OCI-LY3 (cell line): ENCODE measurements at regions not wholly inside any gene's neighbourhood (a gene's known extent, or its start where the extent isn't known, plus 50 kb on each side); places are given as distances from the start of the nearest gene placed in this dataset.

Experiments used
- H2AFZ ChIP-seq: fragments of 200-600, 300-600 bp; shearing (Covaris generic); 2 replicates; pipeline ENCODE4 v1.6.0; 2014; ENCODE audit warnings: antibody characterized with exemption, low read depth, low read length
- H3K27ac ChIP-seq: fragments of 200-600, 300-600 bp; sonication (generic); 2 replicates; pipeline ENCODE4 v1.5.1; 2014; ENCODE audit warnings: mild to moderate bottlenecking, low read length, moderate library complexity, mixed read lengths
- H3K27me3 ChIP-seq: fragments of 200-600, 300-600 bp; sonication (generic); 2 replicates; pipeline ENCODE4 v1.6.1; 2014; ENCODE audit warnings: low read depth, low read length, mixed read lengths
- H3K36me3 ChIP-seq: fragments of 200-600, 300-600 bp; sonication (generic); replicated peaks from 2 replicates; pipeline ENCODE3; 2014; ENCODE audit warnings: low read depth, low read length, mixed read lengths
- H3K4me1 ChIP-seq: fragments of 300-600, 200-600 bp; sonication (generic); 2 replicates; pipeline ENCODE4 v1.6.1; 2014; ENCODE audit warnings: low read length, mixed read lengths
- H3K4me2 ChIP-seq: fragments of 200-600, 300-600 bp; sonication (generic); 2 replicates; pipeline ENCODE4 v1.6.1; 2014; ENCODE audit warnings: low read length, mixed read lengths
- H3K4me3 ChIP-seq: fragments of 300-600, 200-600 bp; sonication (generic); 2 replicates; pipeline ENCODE4 v1.5.1; 2014; ENCODE audit warnings: antibody characterized with exemption, mild to moderate bottlenecking, low read length, moderate library complexity
- H3K79me2 ChIP-seq: fragments of 300-600, 200-600 bp; shearing (Covaris generic); 2 replicates; pipeline ENCODE4 v1.6.1; 2014; ENCODE audit warnings: mild to moderate bottlenecking, low read length, mixed read lengths
- H3K9ac ChIP-seq: fragments of 300-600, 200-600 bp; shearing (Covaris generic); 2 replicates; pipeline ENCODE4 v1.6.0; 2014; ENCODE audit warnings: mild to moderate bottlenecking, low read length, moderate library complexity
- H3K9me3 ChIP-seq: fragments of 200-600, 300-600 bp; shearing (Covaris generic); 2 replicates; pipeline ENCODE4 v1.6.1; 2014; ENCODE audit warnings: low read length, mixed read lengths; ENCODE audit not compliant: insufficient read depth
- H4K20me1 ChIP-seq: fragments of 200-600, 300-600 bp; sonication (generic); 2 replicates; pipeline ENCODE4 v1.6.1; 2016; ENCODE audit warnings: low read length, mixed read lengths; ENCODE audit not compliant: insufficient read depth
- EZH2phosphoT487 ChIP-seq: fragments of 200-600 bp; shearing (Covaris generic); IDR thresholded peaks from 2 replicates; pipeline ENCODE4 v1.6.1; 2018; ENCODE audit warnings: antibody characterized with exemption, mixed run types, low read depth
- TF ChIP-seq, protein P1 (sequence below): fragments of 200-600, 300-600 bp; sonication (generic); IDR thresholded peaks from 2 replicates; pipeline ENCODE4 v1.5.1; 2014; ENCODE audit warnings: antibody characterized with exemption, low read length, low read depth

DNA sequence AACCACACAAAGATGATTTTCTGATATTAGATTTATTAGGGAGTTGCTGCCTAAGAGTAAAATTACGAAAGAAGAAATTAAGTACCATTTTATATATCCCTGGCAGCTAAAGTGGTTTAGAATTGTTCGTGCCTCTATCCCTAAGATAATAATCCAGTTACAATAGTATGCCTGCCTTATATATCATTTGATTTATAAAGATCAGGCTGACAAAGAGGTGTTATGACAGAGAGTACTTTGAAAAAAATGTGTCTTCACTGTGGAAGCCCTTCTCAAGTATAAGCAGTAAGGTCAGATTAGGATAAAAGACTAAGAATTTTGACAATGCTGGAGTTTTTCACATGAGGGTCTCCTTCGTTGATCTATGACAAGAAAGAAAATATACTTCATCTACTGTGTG is 619.9 kb downstream of the ADGRL2 start:
- Histone ChIP-seq H3K27ac (no peak overlapping the region), H3K36me3 (no peaks in the 10 kb centered on the region)
- TF ChIP-seq, protein P1, sequence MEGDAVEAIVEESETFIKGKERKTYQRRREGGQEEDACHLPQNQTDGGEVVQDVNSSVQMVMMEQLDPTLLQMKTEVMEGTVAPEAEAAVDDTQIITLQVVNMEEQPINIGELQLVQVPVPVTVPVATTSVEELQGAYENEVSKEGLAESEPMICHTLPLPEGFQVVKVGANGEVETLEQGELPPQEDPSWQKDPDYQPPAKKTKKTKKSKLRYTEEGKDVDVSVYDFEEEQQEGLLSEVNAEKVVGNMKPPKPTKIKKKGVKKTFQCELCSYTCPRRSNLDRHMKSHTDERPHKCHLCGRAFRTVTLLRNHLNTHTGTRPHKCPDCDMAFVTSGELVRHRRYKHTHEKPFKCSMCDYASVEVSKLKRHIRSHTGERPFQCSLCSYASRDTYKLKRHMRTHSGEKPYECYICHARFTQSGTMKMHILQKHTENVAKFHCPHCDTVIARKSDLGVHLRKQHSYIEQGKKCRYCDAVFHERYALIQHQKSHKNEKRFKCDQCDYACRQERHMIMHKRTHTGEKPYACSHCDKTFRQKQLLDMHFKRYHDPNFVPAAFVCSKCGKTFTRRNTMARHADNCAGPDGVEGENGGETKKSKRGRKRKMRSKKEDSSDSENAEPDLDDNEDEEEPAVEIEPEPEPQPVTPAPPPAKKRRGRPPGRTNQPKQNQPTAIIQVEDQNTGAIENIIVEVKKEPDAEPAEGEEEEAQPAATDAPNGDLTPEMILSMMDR = no peak
- no peak for TF ChIP-seq EZH2phosphoT487

DNA sequence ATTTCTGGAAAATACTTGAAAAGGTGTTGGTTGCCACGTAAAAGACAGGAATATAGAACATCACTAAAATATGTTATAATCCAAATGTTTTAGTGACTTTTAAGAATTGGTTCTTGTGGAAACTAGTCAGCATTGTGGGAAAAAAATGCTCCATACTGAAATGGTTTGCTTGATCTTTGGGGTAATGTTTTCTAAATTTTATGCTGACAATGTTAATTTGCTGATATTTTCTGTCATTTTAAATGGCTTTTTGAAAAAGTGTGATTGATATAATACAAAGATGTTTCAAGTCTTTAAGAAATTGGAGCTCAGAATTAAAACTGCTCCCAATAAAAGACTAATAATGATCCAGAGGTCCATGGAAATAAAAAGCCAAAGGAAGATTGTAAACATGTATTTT is 610.9 kb downstream of the ADGRL2 start:
- no peaks in the 10 kb centered on the region for H3K79me2 ChIP-seq
- no peak overlapping the region for H3K9ac ChIP-seq
- no peaks in the 10 kb centered on the region for H4K20me1 ChIP-seq
- no peak for TF ChIP-seq EZH2phosphoT487
- TF ChIP-seq, protein P1 = no peak
- no peaks in the 10 kb centered on the region for H3K36me3 ChIP-seq
- no peaks in the 10 kb centered on the region for H3K4me1 ChIP-seq
- no peak overlapping the region for H3K4me3 ChIP-seq
- H3K27ac ChIP-seq = no peak overlapping the region
- no peaks in the 10 kb centered on the region for H3K27me3 ChIP-seq
- no peak overlapping the region for H2AFZ ChIP-seq
- no peak overlapping the region for H3K4me2 ChIP-seq
- no peaks in the 10 kb centered on the region for H3K9me3 ChIP-seq

More for the DNA sequence above, 619.9 kb downstream of the ADGRL2 start:
- Histone ChIP-seq H3K79me2 (no peaks in the 10 kb centered on the region), H4K20me1 (no peaks in the 10 kb centered on the region), H3K4me1 (no peaks in the 10 kb centered on the region), H3K27me3 (no peaks in the 10 kb centered on the region), H3K4me2 (no peak overlapping the region), H3K9me3 (no peaks in the 10 kb centered on the region), H2AFZ (no peak overlapping the region), H3K4me3 (no peak overlapping the region), H3K9ac (no peak overlapping the region)

DNA sequence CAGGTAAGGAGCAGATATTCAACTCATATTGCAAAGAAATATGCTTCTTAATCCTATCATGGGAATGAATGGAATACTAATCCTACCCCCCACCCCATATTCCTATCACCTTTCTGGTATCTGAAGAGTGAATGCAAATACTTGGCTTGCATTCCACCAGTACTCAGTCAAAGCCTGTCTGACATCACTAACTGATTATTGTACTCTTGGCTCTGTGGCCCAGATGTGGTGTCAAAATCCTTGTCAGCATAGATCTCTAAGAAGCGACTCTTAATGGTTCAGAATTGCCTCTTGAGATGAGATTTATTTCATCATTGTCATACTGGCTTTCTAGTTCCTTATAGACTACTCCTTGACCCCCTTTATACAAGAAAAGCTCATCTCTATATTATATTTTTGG is 604.6 kb downstream of the ADGRL2 start:
- no peak overlapping the region for H3K27ac ChIP-seq
- no peaks in the 10 kb centered on the region for H4K20me1 ChIP-seq
- no peak for TF ChIP-seq EZH2phosphoT487
- TF ChIP-seq, protein P1 = no peak
- no peak overlapping the region for H2AFZ ChIP-seq
- no peaks in the 10 kb centered on the region for H3K9me3 ChIP-seq
- H3K9ac ChIP-seq = no peak overlapping the region
- no peaks in the 10 kb centered on the region for H3K36me3 ChIP-seq
- H3K27me3 ChIP-seq = no peaks in the 10 kb centered on the region
- no peaks in the 10 kb centered on the region for H3K4me1 ChIP-seq
- H3K4me3 ChIP-seq = no peak overlapping the region
- no peak overlapping the region for H3K4me2 ChIP-seq
- H3K79me2 ChIP-seq = no peaks in the 10 kb centered on the region

DNA sequence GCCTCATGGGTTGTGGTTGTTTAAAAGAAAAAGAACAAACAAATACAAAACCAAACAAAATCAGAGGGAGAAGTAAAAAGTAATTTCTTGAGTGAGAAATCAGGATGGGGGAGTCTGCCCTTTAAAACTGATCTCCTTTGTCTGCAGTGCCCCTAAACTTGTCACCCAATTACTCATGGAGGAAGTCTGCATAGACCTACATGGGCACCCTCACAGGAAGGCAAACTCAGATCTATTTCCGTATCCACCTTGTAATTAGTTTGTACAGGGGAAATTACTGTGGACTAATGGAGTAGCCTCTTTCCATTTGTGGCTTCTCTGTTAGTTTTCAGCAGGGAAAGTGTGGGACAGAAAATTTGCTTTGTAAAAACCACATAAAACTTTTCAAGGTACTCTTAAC is 600.4 kb downstream of the ADGRL2 start:
- Histone ChIP-seq H3K27ac (no peak overlapping the region), H3K27me3 (no peaks in the 10 kb centered on the region), H3K79me2 (no peaks in the 10 kb centered on the region), H3K36me3 (no peaks in the 10 kb centered on the region), H4K20me1 (no peaks in the 10 kb centered on the region), H3K9me3 (no peaks in the 10 kb centered on the region), H2AFZ (no peak overlapping the region), H3K4me1 (peaks cover under 1% of the 10 kb centered on the region; the same call in 1 of the 2 replicates), H3K4me2 (no peak overlapping the region), H3K4me3 (no peak overlapping the region), H3K9ac (no peak overlapping the region)
- TF ChIP-seq EZH2phosphoT487 = no peak
- TF ChIP-seq, protein P1 = no peak
